ENCODE measurements at regions not wholly inside any gene's neighbourhood (a gene's known extent, or its start where the extent isn't known, plus 50 kb on each side); places are given as distances from the start of the nearest gene placed in this dataset.

DNA sequence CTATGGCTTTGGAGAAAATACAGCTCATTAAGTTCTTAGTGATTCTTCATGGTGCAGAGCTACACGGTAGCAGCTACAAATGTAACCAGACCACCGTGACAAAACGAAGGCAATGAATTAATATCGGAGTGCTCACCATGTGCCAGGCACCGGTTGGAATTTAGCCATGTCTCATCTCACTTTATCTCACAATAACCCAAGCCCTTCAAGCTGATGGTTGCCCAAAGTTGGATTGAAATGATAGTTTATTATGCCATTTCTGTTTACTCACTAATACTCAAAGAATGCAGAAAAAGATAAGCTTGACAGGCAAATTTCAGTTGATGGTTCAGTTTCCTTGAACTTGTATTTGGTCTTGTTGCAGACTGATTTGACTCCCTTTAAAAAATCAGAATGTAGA lies 312.6 kb downstream of the SKIDA1 start:
- in situ Hi-C loops (cut with MboI) (no loop called here), intact Hi-C loops (cut with micrococcal nuclease; ENCODE audit: unreplicated experiment) (no loop called here)
- Histone ChIP-seq H3K9ac (ENCODE audit: control insufficient read depth, insufficient read depth, low read length) (no peak overlapping the region), H3K27ac (ENCODE audit: control insufficient read depth, insufficient read depth) (no peak overlapping the region), H3K4me3 (no peak overlapping the region), H4K20me1 (ENCODE audit: control insufficient read depth, insufficient read depth) (no peaks in the 10 kb centered on the region), H3K79me2 (ENCODE audit: control insufficient read depth, insufficient read depth, low read length) (no peaks in the 10 kb centered on the region), H3K4me2 (ENCODE audit: control insufficient read depth, insufficient read depth) (no peak overlapping the region), H2AFZ (ENCODE audit: control insufficient read depth, low read depth, low read length) (no peak overlapping the region), H3K4me1 (ENCODE audit: control insufficient read depth, insufficient read depth, low read length) (no peaks in the 10 kb centered on the region), H3K27me3 (replicated peaks in 1 of 2; ENCODE audit: control insufficient read depth in 2 of 2, insufficient read depth in 2 of 2, low read length in 1 of 2) (no peaks in the 10 kb centered on the region), H3K36me3 (ENCODE audit: control insufficient read depth in 2 of 2, insufficient read depth in 2 of 2, low read length in 1 of 2) (no peaks in the 10 kb centered on the region), H3K9me3 (replicated peaks; ENCODE audit: control insufficient read depth, insufficient read depth, low read length) (no peaks in the 10 kb centered on the region)
- ChIA-PET CTCF (interaction anchor here (1.2 kb wide), 1 partner anchor 25 kb away, joined by 3 read pairs; no protein-coding TSS in a partner anchor), POLR2A (no interaction called here), SMC1A (ENCODE audit: uncharacterized antibody, unreplicated experiment) (interaction anchor here (1.5 kb wide), 1 partner anchor 11 kb away, joined by 8 read pairs; no protein-coding TSS in a partner anchor), RAD21 (ENCODE audit: unreplicated experiment) (no interaction called here)
- BruUV-seq (replicated peaks), result no TSS peak
- ATAC-seq (no peak), DNase-seq (ENCODE audit: low read depth, low spot score) (no peak), FAIRE-seq (no peak)
- 36% methylated on average over 5 of the region's 5 CpGs for WGBS (ENCODE audit: insufficient coverage, insufficient replicate concordance, low lambda C conversion rate, missing lambda C conversion rate)
- TF ChIP-seq REST (IDR thresholded peaks at IDR 0.05; ENCODE audit: low read depth, low read length) (no peak), SIX5 (IDR thresholded peaks at IDR 0.05; ENCODE audit: low read depth, low read length, severe bottlenecking) (no peak), FOS (IDR thresholded peaks at IDR 0.05; ENCODE audit: borderline replicate concordance, extremely low read depth, insufficient read length) (no peak), NRF1 (conservative IDR thresholded peaks at IDR 0.05; ENCODE audit: low read depth, low read length) (no peak)
